HL-60 (cell line): ENCODE measurements at regions not wholly inside any gene's neighbourhood (a gene's known extent, or its start where the extent isn't known, plus 50 kb on each side); places are given as distances from the start of the nearest gene placed in this dataset.

ENCODE experiments used
- DNase-seq, 2 experiments: peaks; one replicate each; pipeline ENCODE4 v3.0.0-alpha.2; 2010 to 2020; ENCODE audit warnings: low read depth in 1 of 2, low spot score in 1 of 2
- H3K27ac ChIP-seq: fragments of 250-450 bp; sonication (Bioruptor Pico); replicated peaks from 2 replicates; pipeline ENCODE4 v1.5.1; 2020; ENCODE audit warnings: mild to moderate bottlenecking, moderate library complexity
- H3K27me3 ChIP-seq: fragments of 250-450 bp; sonication (Bioruptor Pico); 2 replicates; pipeline ENCODE4 v1.5.1; 2021; ENCODE audit warnings: mild to moderate bottlenecking, moderate library complexity; ENCODE audit not compliant: insufficient read depth, poor library complexity, severe bottlenecking
- H3K4me3 ChIP-seq: replicated peaks from 2 replicates; pipeline ENCODE4 v1.5.1; 2011; ENCODE audit warnings: mild to moderate bottlenecking, control low read depth, low read length; ENCODE audit not compliant: insufficient read depth
- CTCF ChIP-seq: IDR thresholded peaks from one replicate; pipeline ENCODE4 v1.5.1; 2011; ENCODE audit warnings: low read length, control low read depth, inconsistent platforms; ENCODE audit not compliant: insufficient read depth
- GABPA ChIP-seq: IDR thresholded peaks from 2 replicates; pipeline ENCODE4 v1.6.1; 2012; ENCODE audit warnings: low read depth
- POLR2AphosphoS5 ChIP-seq: IDR thresholded peaks from 2 replicates; pipeline ENCODE4 v1.6.1; 2012; ENCODE audit warnings: low read depth
- SPI1 ChIP-seq: IDR thresholded peaks from 2 replicates; pipeline ENCODE4 v1.6.1; 2012; ENCODE audit warnings: low read depth, mild to moderate bottlenecking, borderline replicate concordance
- TF ChIP-seq, protein P1 (sequence below): IDR thresholded peaks from 2 replicates; pipeline ENCODE4 v1.6.1; 2012; ENCODE audit warnings: low read depth; ENCODE audit not compliant: insufficient replicate concordance

DNA sequence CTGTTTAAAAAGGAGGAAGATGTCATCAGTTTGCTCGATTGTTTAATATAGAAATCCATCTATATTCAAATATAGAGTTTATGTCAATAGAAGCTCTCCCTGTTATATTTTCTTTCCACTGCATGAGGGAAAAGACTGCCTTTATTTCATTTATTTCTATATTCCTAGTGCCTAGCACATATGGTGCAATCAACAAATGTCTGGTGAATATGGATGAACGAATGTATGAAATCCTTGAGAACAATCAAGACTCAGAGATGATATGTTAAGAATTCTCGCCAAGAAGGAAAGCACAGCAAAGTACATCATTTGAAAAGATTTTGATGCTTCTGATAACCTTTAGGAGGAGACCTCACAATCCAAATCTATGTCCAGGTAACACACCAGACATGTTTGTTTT lies 296.0 kb upstream of the LMO3 start:
- TF ChIP-seq, protein P1, sequence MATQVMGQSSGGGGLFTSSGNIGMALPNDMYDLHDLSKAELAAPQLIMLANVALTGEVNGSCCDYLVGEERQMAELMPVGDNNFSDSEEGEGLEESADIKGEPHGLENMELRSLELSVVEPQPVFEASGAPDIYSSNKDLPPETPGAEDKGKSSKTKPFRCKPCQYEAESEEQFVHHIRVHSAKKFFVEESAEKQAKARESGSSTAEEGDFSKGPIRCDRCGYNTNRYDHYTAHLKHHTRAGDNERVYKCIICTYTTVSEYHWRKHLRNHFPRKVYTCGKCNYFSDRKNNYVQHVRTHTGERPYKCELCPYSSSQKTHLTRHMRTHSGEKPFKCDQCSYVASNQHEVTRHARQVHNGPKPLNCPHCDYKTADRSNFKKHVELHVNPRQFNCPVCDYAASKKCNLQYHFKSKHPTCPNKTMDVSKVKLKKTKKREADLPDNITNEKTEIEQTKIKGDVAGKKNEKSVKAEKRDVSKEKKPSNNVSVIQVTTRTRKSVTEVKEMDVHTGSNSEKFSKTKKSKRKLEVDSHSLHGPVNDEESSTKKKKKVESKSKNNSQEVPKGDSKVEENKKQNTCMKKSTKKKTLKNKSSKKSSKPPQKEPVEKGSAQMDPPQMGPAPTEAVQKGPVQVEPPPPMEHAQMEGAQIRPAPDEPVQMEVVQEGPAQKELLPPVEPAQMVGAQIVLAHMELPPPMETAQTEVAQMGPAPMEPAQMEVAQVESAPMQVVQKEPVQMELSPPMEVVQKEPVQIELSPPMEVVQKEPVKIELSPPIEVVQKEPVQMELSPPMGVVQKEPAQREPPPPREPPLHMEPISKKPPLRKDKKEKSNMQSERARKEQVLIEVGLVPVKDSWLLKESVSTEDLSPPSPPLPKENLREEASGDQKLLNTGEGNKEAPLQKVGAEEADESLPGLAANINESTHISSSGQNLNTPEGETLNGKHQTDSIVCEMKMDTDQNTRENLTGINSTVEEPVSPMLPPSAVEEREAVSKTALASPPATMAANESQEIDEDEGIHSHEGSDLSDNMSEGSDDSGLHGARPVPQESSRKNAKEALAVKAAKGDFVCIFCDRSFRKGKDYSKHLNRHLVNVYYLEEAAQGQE = no peak
- TF ChIP-seq CTCF (no peak), POLR2AphosphoS5 (no peak), SPI1 (no peak), GABPA (no peak)
- H3K27ac ChIP-seq = no peak overlapping the region
- no peak overlapping the region for H3K4me3 ChIP-seq
- H3K27me3 ChIP-seq = no peaks in the 10 kb centered on the region
- no peak for DNase-seq

DNA sequence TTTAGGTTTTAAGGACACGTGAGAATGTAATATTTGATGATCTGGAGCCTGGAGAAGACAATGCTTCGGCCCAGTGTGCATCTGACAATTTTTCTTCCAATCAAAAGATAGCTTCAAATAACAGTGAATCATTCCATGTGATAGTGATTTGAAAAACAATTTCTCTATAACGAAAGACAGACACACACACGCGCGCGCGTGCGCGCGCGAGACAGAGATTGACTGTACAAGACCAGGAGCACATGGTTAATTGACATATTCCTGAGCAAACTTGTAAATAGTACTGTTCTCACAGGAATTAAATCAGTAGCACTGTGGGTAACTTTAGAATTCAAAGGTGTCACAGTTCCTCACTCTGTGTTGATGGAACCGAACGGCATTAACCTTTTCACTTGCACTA lies 287.5 kb upstream of the LMO3 start:
- Histone ChIP-seq H3K27ac (no peak overlapping the region), H3K27me3 (no peaks in the 10 kb centered on the region), H3K4me3 (no peak overlapping the region)
- TF ChIP-seq GABPA = no peak
- TF ChIP-seq CTCF = no peak
- TF ChIP-seq POLR2AphosphoS5 = no peak
- TF ChIP-seq, protein P1 = no peak
- TF ChIP-seq SPI1 = no peak
- no peak for DNase-seq

DNA sequence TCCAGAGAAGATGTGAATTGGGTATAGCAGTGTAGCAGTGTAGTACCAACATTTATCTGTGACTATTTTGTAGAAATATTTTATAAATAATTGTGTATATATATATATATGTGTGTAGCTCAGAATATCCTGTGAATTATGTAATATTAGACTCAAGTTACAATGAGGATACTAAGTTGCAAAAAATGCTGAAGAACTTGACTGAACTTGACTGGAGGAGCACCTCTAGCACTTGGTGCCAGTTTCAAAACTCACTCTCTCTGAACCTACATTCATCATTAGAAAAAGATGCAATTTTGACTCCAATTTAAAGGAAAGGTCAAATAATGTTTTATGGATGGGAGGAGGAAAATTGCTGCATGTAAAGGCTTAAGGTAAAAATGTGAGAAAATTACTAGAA lies 285.7 kb upstream of the LMO3 start:
- Histone ChIP-seq H3K4me3 (no peak overlapping the region), H3K27ac (no peak overlapping the region), H3K27me3 (no peaks in the 10 kb centered on the region)
- TF ChIP-seq SPI1 (no peak), CTCF (no peak)
- TF ChIP-seq, protein P1 = no peak
- DNase-seq = no peak
